Esophagus (tissue), 2 donors: ENCODE measurements at regions not wholly inside any gene's neighbourhood (a gene's known extent, or its start where the extent isn't known, plus 50 kb on each side); places are given as distances from the start of the nearest gene placed in this dataset.
"Not testable (repeated sequence)": the region's sequence is repeated elsewhere in the genome, so short reads cannot be mapped to it uniquely, and the experiment has no call there.

ENCODE experiments used
- H3K27ac ChIP-seq, 2 donors: one replicate each; pipeline ENCODE4 v1.5.1; 2013; ENCODE audit warnings: low read depth in 2 of 2, mild to moderate bottlenecking in 2 of 2, inconsistent platforms in 1 of 2, low read length in 1 of 2, moderate library complexity in 1 of 2
- H3K27me3 ChIP-seq, 2 donors: one replicate each; pipeline ENCODE4 v1.6.1; 2013; ENCODE audit warnings: low read length in 2 of 2, control low read depth in 1 of 2, mild to moderate bottlenecking in 1 of 2; ENCODE audit not compliant: insufficient read depth in 2 of 2, control insufficient read depth in 1 of 2
- H3K36me3 ChIP-seq, 2 donors: one replicate each; pipeline ENCODE4 v1.6.1; 2013; ENCODE audit warnings: low read length in 1 of 2; ENCODE audit not compliant: control insufficient read depth in 2 of 2, insufficient read depth in 2 of 2
- H3K4me1 ChIP-seq, 2 donors: one replicate each; pipeline ENCODE4 v1.6.1; 2013; ENCODE audit warnings: low read length in 1 of 2; ENCODE audit not compliant: control insufficient read depth in 2 of 2, insufficient read depth in 2 of 2
- H3K4me3 ChIP-seq, 2 donors: one replicate each; pipeline ENCODE4 v1.5.1; 2013; ENCODE audit warnings: low read length in 2 of 2, mild to moderate bottlenecking in 2 of 2, low read depth in 1 of 2, moderate library complexity in 1 of 2
- H3K9me3 ChIP-seq, 2 donors: one replicate each; pipeline ENCODE4 v1.6.1; 2013; ENCODE audit warnings: mild to moderate bottlenecking in 2 of 2, low read depth in 1 of 2, low read length in 1 of 2, moderate library complexity in 1 of 2; ENCODE audit not compliant: control insufficient read depth in 2 of 2, insufficient read depth in 1 of 2
- WGBS, 2 donors: extraction: QIAGEN DNeasy Blood & Tissue Kit; methylation state at CpG; one replicate each; pipeline ENCODE4 v1.1.7; 2013; 5-methylcytosine and 5-hydroxymethylcytosine counted together
- donor health status: healthy with polysubstance abuse.
- donor health status: Bipolar disorder and iron deficiency.

DNA sequence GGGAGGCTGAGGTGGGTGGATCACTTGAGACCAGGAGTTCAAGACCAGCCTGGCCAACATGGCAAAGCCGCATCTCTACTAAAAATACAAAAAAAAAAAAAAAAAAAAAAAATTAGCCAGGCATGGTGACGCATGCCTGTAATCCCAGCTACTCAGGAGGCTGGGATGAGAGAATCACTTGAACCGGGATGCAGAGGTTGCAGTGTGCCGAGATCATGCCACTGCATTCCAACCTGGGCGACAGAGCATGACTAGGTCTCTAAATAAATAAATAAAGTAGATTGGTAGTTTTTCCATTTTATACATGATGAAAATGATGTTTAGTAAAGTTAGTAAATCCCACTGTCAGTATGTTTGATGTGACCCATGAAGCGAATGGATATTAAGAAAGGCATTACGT lies 531.0 kb upstream of the SPRY2 start:
- not testable (repeated sequence) for H3K4me3 ChIP-seq, H3K27ac ChIP-seq, H3K9me3 ChIP-seq, H3K36me3 ChIP-seq, H3K27me3 ChIP-seq, H3K4me1 ChIP-seq
- WGBS, 2 donors, result 95 to 97% methylated on average over 7 of the region's 7 CpGs

DNA sequence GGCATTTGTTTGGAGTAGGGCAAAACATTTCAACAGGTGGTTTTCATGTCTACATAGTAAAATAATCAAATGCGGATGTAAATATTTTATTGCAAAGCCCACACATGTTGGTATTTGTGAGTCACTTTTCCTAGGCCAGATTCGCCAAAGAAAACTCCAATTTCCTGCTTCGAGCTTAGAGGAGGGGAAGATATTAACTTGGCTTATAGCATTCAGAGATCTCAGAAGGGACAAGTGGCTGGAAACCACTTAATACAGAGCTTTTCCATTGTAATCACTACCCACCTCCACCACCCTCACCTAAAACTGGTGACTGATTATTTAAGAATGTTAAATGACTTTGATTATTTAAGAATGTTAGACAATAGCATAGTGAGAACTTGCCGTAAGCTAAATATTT lies 530.6 kb upstream of the SPRY2 start:
- H3K27ac ChIP-seq, result no peak overlapping the region
- no peaks in the 10 kb centered on the region for H3K9me3 ChIP-seq
- no peak overlapping the region for H3K4me3 ChIP-seq
- H3K27me3 ChIP-seq, result no peaks in the 10 kb centered on the region
- WGBS, 2 donors, result 86 to 88% methylated on average over 4 of the region's 4 CpGs
- H3K4me1 ChIP-seq, result no peaks in the 10 kb centered on the region
- no peaks in the 10 kb centered on the region for H3K36me3 ChIP-seq

DNA sequence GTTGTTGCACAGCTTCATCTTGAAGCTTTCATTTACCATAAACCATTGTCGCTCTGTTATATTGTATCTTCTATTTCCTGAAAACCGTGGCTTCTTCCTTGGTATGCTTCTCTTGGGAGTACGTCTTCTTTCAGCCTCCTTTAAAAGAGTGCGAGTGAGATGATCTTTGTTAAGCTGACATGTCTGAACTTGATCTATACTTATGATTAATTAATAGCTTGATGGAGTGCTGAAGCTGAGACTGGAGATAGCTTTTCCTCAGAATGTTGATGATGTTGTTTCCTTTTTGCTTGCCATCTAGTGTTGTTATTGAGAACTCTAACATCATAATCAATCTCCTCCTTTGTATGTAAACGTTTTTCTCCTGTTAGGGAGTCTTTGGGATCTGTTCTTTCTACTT lies 529.3 kb upstream of the SPRY2 start:
- Histone ChIP-seq H3K9me3 (no peaks in the 10 kb centered on the region), H3K4me1 (no peaks in the 10 kb centered on the region), H3K27me3 (no peaks in the 10 kb centered on the region), H3K27ac (no peak overlapping the region), H3K36me3 (no peaks in the 10 kb centered on the region), H3K4me3 (no peak overlapping the region)
- 49 to 58% methylated on average over 5 of the region's 5 CpGs for WGBS, 2 donors

DNA sequence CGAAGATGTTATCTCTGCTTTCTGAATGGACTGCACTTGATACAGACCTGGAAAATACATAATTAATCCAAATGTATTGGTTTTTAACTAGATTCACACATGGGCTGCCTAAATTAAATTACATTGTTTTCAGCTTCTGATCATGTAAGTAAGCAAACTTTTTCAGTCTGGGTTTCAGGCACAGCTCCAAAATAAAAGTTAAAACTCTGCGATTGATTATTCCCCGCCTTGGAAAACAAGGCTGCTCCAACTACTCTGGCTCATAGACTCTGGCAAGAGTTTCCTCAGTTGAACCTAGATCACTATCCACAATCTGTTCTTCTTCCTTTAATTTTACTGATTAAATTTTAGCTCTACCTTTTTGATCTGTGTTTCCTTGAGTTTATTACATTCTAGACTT lies 526.0 kb upstream of the SPRY2 start:
- Histone ChIP-seq H3K9me3 (peaks cover 0 to 3% of the 10 kb centered on the region in 2 donors), H3K4me3 (no peak overlapping the region), H3K36me3 (no peaks in the 10 kb centered on the region), H3K27ac (no peak overlapping the region), H3K27me3 (no peaks in the 10 kb centered on the region), H3K4me1 (no peaks in the 10 kb centered on the region)
- WGBS, 2 donors, result 78 to 88% methylated on average over 3 of the region's 3 CpGs

DNA sequence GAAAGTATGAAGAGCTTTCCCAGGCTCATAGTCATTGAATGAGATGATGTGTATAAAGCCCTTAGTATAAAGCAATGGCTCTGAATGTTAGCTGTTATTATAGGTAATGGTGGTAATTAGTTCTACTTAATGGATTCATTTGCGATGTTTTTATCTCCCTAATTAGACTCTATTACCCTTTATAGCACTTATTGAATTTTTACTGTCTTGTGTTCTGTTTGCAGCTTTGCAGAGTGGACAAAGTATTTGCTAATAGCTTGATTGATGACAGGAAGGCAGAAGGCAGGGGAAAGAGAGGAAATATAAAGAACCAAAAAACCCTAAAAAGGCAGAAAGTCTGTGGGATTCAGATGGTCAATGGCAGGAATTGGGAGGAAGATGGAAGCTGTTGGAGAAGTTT lies 524.4 kb upstream of the SPRY2 start:
- H3K9me3 ChIP-seq, result peaks cover 0 to 3% of the 10 kb centered on the region in 2 donors

DNA sequence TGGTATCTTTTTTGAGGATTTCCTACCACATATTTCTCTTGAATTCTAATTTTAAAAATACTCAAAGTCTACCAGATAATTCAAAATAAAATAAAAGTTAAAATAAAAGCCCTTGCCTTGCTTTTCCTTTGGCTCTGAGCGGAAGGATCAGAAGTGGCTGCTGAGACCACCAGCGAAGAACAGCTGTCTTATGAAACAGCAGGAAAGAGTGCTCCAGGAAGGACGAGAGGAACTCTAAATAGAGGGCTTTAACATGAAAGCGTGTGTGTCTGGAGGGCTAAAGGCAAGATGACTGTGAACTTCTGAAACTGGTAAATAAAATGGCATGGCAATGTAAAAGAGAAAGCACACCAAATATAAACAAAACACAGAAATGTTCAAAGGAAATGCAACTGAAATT lies 521.5 kb upstream of the SPRY2 start:
- Histone ChIP-seq H3K4me3 (no peak overlapping the region), H3K36me3 (no peaks in the 10 kb centered on the region), H3K27ac (no peak overlapping the region), H3K27me3 (no peaks in the 10 kb centered on the region), H3K4me1 (no peaks in the 10 kb centered on the region), H3K9me3 (peaks cover 0 to 3% of the 10 kb centered on the region in 2 donors)
- 59 to 66% methylated on average over 4 of the region's 4 CpGs for WGBS, 2 donors

More for the DNA sequence above, 524.4 kb upstream of the SPRY2 start:
- Histone ChIP-seq H3K4me1 (no peaks in the 10 kb centered on the region), H3K36me3 (no peaks in the 10 kb centered on the region), H3K27me3 (no peaks in the 10 kb centered on the region), H3K27ac (no peak overlapping the region), H3K4me3 (no peak overlapping the region)
- WGBS, 2 donors, result 64 to 87% methylated on average over 1 of the region's 1 CpG

DNA sequence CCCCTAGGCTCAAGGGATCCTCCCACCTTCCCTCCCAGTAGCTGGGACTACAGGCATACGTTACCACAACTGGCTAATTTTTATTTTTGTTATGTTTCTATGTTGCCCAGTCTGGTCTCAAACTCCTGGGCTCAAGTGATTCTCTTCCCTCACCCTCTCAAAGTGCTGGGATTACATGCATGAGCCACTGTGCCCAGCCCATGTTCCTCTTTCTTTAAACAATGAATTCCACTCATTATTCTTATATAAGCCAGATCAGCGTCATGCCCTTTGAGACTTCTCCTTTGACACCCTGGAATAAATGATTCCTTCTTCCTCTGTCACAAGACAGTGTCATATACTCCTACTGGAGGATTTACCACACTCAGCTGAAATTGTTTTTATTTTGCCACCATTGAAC lies 519.9 kb upstream of the SPRY2 start:
- Histone ChIP-seq H3K4me1 (no peaks in the 10 kb centered on the region), H3K27me3 (no peaks in the 10 kb centered on the region), H3K36me3 (no peaks in the 10 kb centered on the region), H3K27ac (no peak overlapping the region), H3K9me3 (peaks cover 0 to 3% of the 10 kb centered on the region in 2 donors), H3K4me3 (no peak overlapping the region)
- 77 to 79% methylated on average over 2 of the region's 2 CpGs for WGBS, 2 donors

DNA sequence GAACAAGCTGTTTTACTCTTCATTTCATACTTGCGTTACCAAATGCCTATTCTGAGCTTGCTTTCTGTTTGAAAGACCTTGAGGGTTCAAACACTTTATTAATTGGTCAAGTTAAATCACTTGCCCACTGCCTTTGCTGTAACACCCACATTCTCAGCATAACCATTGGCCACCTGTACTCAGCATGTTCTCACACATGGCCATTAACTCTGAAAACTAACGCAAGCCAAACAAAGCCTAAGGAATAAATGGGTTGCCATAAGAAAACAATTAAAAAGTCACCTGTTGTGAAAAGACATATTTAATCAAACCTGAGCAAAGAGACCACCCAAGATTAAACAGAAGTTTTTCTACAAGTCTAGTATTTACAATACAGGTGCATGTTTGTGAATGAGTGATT lies 517.2 kb upstream of the SPRY2 start:
- no peak overlapping the region for H3K27ac ChIP-seq
- H3K36me3 ChIP-seq, result no peaks in the 10 kb centered on the region

DNA sequence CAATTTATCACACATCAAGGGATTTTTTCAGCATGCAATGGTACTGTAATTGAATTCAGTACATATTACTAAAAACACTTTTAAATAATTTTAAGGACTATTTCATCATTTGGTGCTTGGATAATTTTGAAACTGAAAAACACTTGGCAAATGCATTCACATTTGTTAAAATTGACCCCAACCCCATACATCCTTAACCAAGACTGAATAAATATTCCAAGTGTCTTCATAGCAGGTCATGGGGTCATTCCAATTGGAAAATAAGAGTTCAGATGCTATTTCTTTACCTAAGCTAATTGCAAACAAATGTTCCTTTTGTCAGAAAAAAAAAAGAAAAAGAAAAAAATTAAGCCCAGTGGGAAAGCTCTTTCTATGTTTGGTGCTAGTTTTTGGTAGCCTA lies 516.4 kb upstream of the SPRY2 start:
- Histone ChIP-seq H3K27me3 (no peaks in the 10 kb centered on the region), H3K4me3 (no peak overlapping the region), H3K36me3 (no peaks in the 10 kb centered on the region), H3K4me1 (no peaks in the 10 kb centered on the region), H3K9me3 (no peaks in the 10 kb centered on the region), H3K27ac (no peak overlapping the region)

More for the DNA sequence above, 517.2 kb upstream of the SPRY2 start:
- Histone ChIP-seq H3K9me3 (peaks cover 0 to 3% of the 10 kb centered on the region in 2 donors), H3K4me3 (no peak overlapping the region), H3K4me1 (no peaks in the 10 kb centered on the region), H3K27me3 (no peaks in the 10 kb centered on the region)
- 84 to 90% methylated on average over 2 of the region's 2 CpGs for WGBS, 2 donors

DNA sequence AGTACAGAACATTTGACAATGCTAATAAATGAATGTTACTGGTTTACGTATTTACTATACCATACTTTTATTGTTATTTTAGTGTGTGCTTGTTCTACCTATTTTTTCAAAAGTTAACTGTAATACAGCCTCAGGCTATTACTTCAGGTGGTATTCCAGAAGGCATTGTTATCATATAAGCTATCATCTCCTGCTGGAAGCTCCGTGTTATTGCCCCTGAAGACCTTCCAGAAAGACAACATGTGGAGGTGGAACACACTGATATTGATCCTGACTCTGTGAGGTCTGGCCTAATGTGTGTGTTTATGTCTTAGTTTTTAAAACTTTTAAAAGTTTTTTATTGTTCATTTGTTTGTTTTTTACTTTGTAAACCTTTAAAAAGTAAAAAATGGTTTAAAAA lies 509.8 kb upstream of the SPRY2 start:
- Histone ChIP-seq H3K27me3 (no peaks in the 10 kb centered on the region), H3K9me3 (no peaks in the 10 kb centered on the region), H3K27ac (no peak overlapping the region), H3K4me3 (no peak overlapping the region), H3K36me3 (no peaks in the 10 kb centered on the region), H3K4me1 (no peaks in the 10 kb centered on the region)
- WGBS, 2 donors, result 79 to 82% methylated on average over 2 of the region's 2 CpGs
